ENCODE measurements at regions not wholly inside any gene's neighbourhood (a gene's known extent, or its start where the extent isn't known, plus 50 kb on each side); places are given as distances from the start of the nearest gene placed in this dataset.
"Not testable (repeated sequence)": the region's sequence is repeated elsewhere in the genome, so short reads cannot be mapped to it uniquely, and the experiment has no call there.

DNA sequence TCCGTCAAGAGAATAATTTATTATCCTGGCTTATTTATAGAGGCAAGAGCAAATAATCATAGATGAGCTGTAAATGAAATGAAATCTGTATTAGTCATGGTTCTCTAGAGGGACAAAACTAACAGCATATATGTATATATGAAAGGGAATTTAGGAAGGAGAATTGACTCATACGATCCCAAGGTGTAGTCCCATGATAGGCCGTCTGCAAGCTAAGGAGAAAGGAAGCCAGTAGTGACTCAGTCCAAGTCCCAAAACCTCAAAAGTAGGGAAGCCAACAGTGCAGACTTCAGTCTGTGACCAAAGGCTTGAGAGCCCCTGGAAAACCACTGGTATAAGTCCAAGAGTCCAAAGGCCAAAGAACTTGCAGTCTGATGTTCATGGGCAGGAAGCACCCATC, 515.9 kb upstream of the CYLC2 start:
- Histone ChIP-seq H3K27me3 (replicated peaks; ENCODE audit: insufficient read depth) (no peaks in the 10 kb centered on the region), H3K4me3 (no peak overlapping the region), H3K36me3 (no peaks in the 10 kb centered on the region), H3K27ac (no peak overlapping the region), H3K9me3 (no peaks in the 10 kb centered on the region), H3K4me1 (replicated peaks) (no peaks in the 10 kb centered on the region)
- intact Hi-C loops (cut with DNase I), result no loop called here
- 79% methylated on average over 3 of the region's 3 CpGs for WGBS
- DNase-seq (ENCODE audit: low spot score), result no peak
- TF ChIP-seq POLR2AphosphoS5 (IDR thresholded peaks at IDR 0.05), result no peak
- TF ChIP-seq, protein P1, sequence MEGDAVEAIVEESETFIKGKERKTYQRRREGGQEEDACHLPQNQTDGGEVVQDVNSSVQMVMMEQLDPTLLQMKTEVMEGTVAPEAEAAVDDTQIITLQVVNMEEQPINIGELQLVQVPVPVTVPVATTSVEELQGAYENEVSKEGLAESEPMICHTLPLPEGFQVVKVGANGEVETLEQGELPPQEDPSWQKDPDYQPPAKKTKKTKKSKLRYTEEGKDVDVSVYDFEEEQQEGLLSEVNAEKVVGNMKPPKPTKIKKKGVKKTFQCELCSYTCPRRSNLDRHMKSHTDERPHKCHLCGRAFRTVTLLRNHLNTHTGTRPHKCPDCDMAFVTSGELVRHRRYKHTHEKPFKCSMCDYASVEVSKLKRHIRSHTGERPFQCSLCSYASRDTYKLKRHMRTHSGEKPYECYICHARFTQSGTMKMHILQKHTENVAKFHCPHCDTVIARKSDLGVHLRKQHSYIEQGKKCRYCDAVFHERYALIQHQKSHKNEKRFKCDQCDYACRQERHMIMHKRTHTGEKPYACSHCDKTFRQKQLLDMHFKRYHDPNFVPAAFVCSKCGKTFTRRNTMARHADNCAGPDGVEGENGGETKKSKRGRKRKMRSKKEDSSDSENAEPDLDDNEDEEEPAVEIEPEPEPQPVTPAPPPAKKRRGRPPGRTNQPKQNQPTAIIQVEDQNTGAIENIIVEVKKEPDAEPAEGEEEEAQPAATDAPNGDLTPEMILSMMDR (IDR thresholded peaks at IDR 0.05), result no peak
- no peak for TF ChIP-seq POLR2A (IDR thresholded peaks at IDR 0.05)

DNA sequence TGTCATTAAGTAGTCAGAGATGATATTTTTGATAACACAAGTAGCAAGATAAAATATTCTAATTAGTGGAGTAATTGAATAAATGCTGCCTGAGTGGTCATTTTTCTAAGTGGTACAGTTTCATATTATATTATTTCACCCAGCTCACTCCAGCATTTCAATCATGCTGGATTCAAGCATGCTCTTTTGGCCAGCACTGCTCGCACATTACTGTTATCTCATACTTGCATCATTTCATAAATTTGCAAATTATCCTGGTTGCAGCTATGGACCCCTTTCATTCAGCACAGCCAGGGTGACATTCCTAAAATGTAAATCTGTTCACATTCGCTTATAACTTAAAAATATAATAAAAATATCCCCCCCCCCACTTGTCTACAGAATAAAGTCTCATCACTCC, 520.8 kb upstream of the CYLC2 start:
- Histone ChIP-seq H3K4me1 (replicated peaks) (no peaks in the 10 kb centered on the region), H3K27ac (no peak overlapping the region), H3K4me3 (no peak overlapping the region), H3K9me3 (no peaks in the 10 kb centered on the region), H3K27me3 (replicated peaks; ENCODE audit: insufficient read depth) (no peaks in the 10 kb centered on the region), H3K36me3 (no peaks in the 10 kb centered on the region)
- no peak for DNase-seq (ENCODE audit: low spot score)
- WGBS, result 64% methylated on average over 2 of the region's 2 CpGs
- intact Hi-C loops (cut with DNase I), result no loop called here
- TF ChIP-seq POLR2A (IDR thresholded peaks at IDR 0.05), result no peak
- TF ChIP-seq, protein P1 (IDR thresholded peaks at IDR 0.05), result no peak
- no peak for TF ChIP-seq POLR2AphosphoS5 (IDR thresholded peaks at IDR 0.05)

DNA sequence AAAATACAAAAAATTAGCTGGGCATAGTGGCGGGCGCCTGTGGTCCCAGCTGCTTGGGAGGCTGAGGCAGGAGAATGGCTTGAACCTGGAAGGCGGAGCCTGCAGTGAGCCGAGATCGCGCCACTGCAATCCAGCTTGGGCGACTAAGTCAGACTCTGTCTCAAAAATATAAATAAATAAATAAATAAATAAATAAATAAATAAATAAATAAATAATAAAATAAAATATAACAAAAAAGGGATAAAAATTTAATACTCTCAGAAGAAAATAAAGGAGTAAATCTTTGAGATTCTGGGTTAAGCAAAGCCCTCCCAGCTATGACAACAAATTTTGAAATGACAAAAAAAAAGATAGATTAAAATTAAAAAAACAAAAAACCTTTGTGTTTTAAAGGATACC, 525.7 kb upstream of the CYLC2 start:
- intact Hi-C loops (cut with DNase I); H3K27me3 ChIP-seq (replicated peaks; ENCODE audit: insufficient read depth); H3K4me1 ChIP-seq (replicated peaks); H3K36me3 ChIP-seq; H3K9me3 ChIP-seq; H3K4me3 ChIP-seq; DNase-seq (ENCODE audit: low spot score); H3K27ac ChIP-seq: not testable (repeated sequence)
- WGBS, result 97% methylated on average over 7 of the region's 7 CpGs

DNA sequence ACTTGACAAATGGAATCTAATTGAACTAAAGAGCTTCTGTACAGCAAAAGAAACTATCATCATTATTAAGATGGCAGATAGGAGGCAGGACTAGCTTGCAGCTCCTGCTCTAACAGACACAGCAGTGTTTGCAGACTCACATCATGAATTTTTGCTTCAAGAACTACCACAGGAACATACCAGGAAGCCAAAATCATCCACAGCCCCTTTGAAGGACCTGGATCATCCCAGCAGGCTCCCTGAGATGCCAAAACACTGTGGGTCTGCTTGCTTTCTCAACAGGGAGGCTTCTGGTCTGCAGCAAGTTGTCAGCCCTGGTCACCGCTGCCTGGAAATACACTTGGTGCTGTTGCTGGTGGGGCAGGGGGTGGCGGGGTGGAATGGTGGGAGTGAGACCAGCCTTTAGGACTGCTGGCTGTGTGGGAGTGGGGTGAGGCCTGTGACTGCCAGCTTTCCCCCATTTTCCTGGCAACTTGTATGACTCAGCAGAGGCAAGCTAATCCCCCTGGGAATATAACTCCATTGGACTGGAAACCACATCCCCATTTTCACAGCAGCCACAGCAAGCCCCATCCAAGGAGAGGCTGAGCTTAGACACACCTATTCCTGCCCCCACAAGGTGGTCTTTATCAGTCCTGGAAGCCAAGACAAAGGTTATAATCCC, 533.8 kb upstream of the CYLC2 start:
- H3K4me1 ChIP-seq (replicated peaks), result no peaks in the 10 kb centered on the region
- WGBS, result no CpG with 5 or more reads among the region's 2 CpGs
- no peaks in the 10 kb centered on the region for H3K9me3 ChIP-seq
- H3K36me3 ChIP-seq, result no peaks in the 10 kb centered on the region
- H3K27me3 ChIP-seq (replicated peaks; ENCODE audit: insufficient read depth), result no peaks in the 10 kb centered on the region
- intact Hi-C loops (cut with DNase I), result no loop called here
- TF ChIP-seq, protein P1 (IDR thresholded peaks at IDR 0.05), result no peak
- TF ChIP-seq POLR2AphosphoS5 (IDR thresholded peaks at IDR 0.05) (no peak), POLR2A (IDR thresholded peaks at IDR 0.05) (no peak)
- DNase-seq (ENCODE audit: low spot score), result no peak
- H3K27ac ChIP-seq, result no peak overlapping the region
- H3K4me3 ChIP-seq, result no peak overlapping the region

DNA sequence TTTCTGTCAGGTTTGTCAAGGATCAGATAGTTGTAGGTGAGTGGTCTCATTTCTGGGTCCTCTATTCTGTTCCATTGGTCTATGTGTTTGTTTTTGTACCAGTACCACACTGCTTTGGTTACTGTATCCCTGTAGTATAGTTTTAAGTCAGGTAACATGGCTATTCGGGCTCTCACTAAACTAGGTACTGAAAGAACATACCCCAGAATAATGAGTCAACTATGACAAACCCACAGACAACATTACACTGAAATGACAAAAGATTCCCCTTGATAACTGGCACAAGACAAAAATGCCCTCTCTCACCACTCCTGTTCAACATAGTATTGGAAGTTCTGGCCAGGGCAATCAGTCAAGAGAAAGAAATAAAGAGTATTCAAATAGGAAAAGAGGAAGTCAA, 535.3 kb upstream of the CYLC2 start:
- no peaks in the 10 kb centered on the region for H3K27me3 ChIP-seq (replicated peaks; ENCODE audit: insufficient read depth)
- H3K4me3 ChIP-seq, result no peak overlapping the region
- H3K36me3 ChIP-seq, result no peaks in the 10 kb centered on the region
- H3K9me3 ChIP-seq, result no peaks in the 10 kb centered on the region
- 92% methylated on average over 1 of the region's 1 CpG for WGBS
- no peaks in the 10 kb centered on the region for H3K4me1 ChIP-seq (replicated peaks)
- TF ChIP-seq, protein P1 (IDR thresholded peaks at IDR 0.05), result no peak
- TF ChIP-seq POLR2A (IDR thresholded peaks at IDR 0.05) (no peak), POLR2AphosphoS5 (IDR thresholded peaks at IDR 0.05) (no peak)
- no peak for DNase-seq (ENCODE audit: low spot score)
- intact Hi-C loops (cut with DNase I), result no loop called here
- no peak overlapping the region for H3K27ac ChIP-seq

All from prostate gland (tissue), 2 donors.